ENCODE measurements at regions not wholly inside any gene's neighbourhood (a gene's known extent, or its start where the extent isn't known, plus 50 kb on each side); places are given as distances from the start of the nearest gene placed in this dataset.

DNA sequence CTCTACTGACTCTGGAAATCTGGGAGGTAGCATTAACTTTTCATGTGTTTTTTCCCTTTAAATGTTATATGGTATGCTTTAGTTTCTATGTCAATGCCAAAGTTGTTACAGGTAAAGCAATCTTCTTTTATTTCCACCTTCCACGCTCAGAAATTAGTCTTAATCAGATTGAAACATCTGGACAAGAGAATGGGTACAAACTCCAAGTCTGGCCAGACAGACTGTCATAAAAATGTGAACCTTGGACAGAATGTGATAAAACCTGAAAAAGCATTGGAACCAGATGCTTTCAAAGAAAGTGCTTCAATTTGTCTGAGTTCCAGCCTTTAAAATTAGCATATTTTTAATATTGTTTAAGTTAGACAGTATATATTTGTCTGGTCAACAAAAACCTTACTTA lies 110.7 kb upstream of the P2RY1 start:
- no peak for TF ChIP-seq CTCF (IDR thresholded peaks at IDR 0.05; ENCODE audit: insufficient read depth, missing control alignments)
- DNase-seq (ENCODE audit: insufficient read length, low spot score) (no peak), FAIRE-seq (no peak)

- no peak for TF ChIP-seq CTCF (IDR thresholded peaks at IDR 0.05; ENCODE audit: insufficient read depth, missing control alignments)
- DNase-seq (ENCODE audit: insufficient read length, low spot score) (no peak), FAIRE-seq (no peak)
Measured at GRCh38 chr3:152728231-152728980, 106.5 kb upstream of the P2RY1 start.

DNA sequence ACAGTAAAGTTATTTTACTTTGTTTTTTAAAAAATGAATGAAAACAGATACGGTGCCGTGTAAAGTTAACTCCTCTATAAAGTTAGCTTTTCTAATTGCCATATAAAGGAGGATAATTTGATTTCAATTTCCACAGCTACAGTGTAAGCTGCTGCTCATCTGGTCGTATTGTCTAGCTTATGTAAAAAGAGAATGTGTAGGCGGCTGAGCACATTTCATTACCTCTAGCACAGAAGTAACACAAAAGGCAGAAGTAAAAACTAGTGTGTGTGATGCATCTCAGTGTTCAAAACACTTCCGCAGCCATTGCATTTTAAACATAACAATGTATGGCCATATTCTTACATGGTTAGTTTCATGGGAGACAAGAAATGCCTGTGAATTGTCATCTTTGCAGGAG lies 105.0 kb upstream of the P2RY1 start:
- FAIRE-seq = no peak

DNA sequence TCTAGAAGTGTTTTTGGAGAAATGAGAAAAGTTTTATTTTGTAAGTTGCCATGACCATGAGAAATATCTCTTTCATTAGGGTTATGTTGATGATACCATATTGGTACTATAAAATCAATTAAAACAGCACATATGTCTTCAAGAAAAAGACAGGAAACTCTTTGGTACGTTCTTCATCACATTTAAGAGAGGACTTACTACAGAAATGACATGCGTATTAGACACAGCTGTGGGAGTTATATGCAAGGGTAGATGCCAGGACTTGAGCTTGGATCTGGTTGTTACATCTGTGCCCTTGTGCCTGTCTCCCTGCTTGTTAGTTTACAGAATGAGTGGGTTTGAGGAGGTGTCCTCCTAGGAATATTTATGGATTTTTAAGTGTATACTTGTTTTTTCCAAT lies 103.4 kb upstream of the P2RY1 start:
- DNase-seq (ENCODE audit: insufficient read length, low spot score) (no peak), FAIRE-seq (no peak)
- no peak for TF ChIP-seq CTCF (IDR thresholded peaks at IDR 0.05; ENCODE audit: insufficient read depth, missing control alignments)

More for the DNA sequence above, 105.0 kb upstream of the P2RY1 start:
- no peak for TF ChIP-seq CTCF (IDR thresholded peaks at IDR 0.05; ENCODE audit: insufficient read depth, missing control alignments)
- no peak for DNase-seq (ENCODE audit: insufficient read length, low spot score)

GRCh38 chr3:152733584-152734119 lies 101.3 kb upstream of the P2RY1 start:
- no peak for DNase-seq (ENCODE audit: insufficient read length, low spot score)
- no peak for TF ChIP-seq CTCF (IDR thresholded peaks at IDR 0.05; ENCODE audit: insufficient read depth, missing control alignments)
- no peak for FAIRE-seq

- FAIRE-seq (no peak), DNase-seq (ENCODE audit: insufficient read length, low spot score) (no peak)
- TF ChIP-seq CTCF (IDR thresholded peaks at IDR 0.05; ENCODE audit: insufficient read depth, missing control alignments) = no peak
Measured at GRCh38 chr3:152737021-152737908, 97.7 kb upstream of the P2RY1 start.
